Esophagus squamous epithelium (tissue), 4 donors: ENCODE measurements at regions not wholly inside any gene's neighbourhood (a gene's known extent, or its start where the extent isn't known, plus 50 kb on each side); places are given as distances from the start of the nearest gene placed in this dataset.

ENCODE experiments used
- CTCF ChIP-seq, 6 experiments: fragments of 450-650 bp in 4 of 6; fragments of 200-600 bp in 2 of 6; sonication (generic) in 2 of 6; IDR thresholded peaks; one replicate each; pipeline ENCODE4 v1.5.1; 2016 to 2019; ENCODE audit warnings: antibody characterized with exemption in 6 of 6, mild to moderate bottlenecking in 4 of 6, moderate library complexity in 4 of 6
- POLR2A ChIP-seq, 4 donors: fragments of 450-650 bp; IDR thresholded peaks; one replicate each; pipeline ENCODE4 v1.6.1; 2017; ENCODE audit warnings: antibody characterized with exemption in 4 of 4, mild to moderate bottlenecking in 4 of 4, moderate library complexity in 3 of 4

GRCh38 chr5:131068893-131069643, 96.0 kb downstream of the HINT1 start:
- TF ChIP-seq CTCF (IDR thresholded peaks at IDR 0.05) (no peak), POLR2A (IDR thresholded peaks at IDR 0.05) (no peak)
